MM.1S (cell line): ENCODE measurements at regions not wholly inside any gene's neighbourhood (a gene's known extent, or its start where the extent isn't known, plus 50 kb on each side); places are given as distances from the start of the nearest gene placed in this dataset.

ENCODE experiments used
- CTCF ChIP-seq: fragments of 300-600 bp; sonication (generic); IDR thresholded peaks from 2 replicates; pipeline ENCODE4 v1.5.1; 2016; ENCODE audit warnings: antibody characterized with exemption, low read length, mixed read lengths
- EZH2 ChIP-seq: fragments of 300-600 bp; sonication (generic); optimal IDR thresholded peaks from 2 replicates; pipeline ENCODE3; 2017; ENCODE audit warnings: low read depth, mild to moderate bottlenecking, antibody characterized with exemption, low read length, mixed read lengths
- EZH2phosphoT487 ChIP-seq: fragments of 300-600 bp; sonication (generic); IDR thresholded peaks from 2 replicates; pipeline ENCODE4 v1.6.1; 2018; ENCODE audit warnings: antibody characterized with exemption, low read length

GRCh38 chrX:45912316-45912715 lies 632.9 kb downstream of the ZNF674 start:
- TF ChIP-seq CTCF = no peak
- TF ChIP-seq EZH2 = no peak
- no peak for TF ChIP-seq EZH2phosphoT487
